Ecto neural progenitor cell (in vitro differentiated cells): ENCODE measurements at regions not wholly inside any gene's neighbourhood (a gene's known extent, or its start where the extent isn't known, plus 50 kb on each side); places are given as distances from the start of the nearest gene placed in this dataset.
"Not testable (repeated sequence)": the region's sequence is repeated elsewhere in the genome, so short reads cannot be mapped to it uniquely, and the experiment has no call there.

Experiments used
- DNase-seq: peaks from one replicate; pipeline ENCODE4 v3.0.0-alpha.2; 2018; ENCODE audit warnings: low spot score

DNA sequence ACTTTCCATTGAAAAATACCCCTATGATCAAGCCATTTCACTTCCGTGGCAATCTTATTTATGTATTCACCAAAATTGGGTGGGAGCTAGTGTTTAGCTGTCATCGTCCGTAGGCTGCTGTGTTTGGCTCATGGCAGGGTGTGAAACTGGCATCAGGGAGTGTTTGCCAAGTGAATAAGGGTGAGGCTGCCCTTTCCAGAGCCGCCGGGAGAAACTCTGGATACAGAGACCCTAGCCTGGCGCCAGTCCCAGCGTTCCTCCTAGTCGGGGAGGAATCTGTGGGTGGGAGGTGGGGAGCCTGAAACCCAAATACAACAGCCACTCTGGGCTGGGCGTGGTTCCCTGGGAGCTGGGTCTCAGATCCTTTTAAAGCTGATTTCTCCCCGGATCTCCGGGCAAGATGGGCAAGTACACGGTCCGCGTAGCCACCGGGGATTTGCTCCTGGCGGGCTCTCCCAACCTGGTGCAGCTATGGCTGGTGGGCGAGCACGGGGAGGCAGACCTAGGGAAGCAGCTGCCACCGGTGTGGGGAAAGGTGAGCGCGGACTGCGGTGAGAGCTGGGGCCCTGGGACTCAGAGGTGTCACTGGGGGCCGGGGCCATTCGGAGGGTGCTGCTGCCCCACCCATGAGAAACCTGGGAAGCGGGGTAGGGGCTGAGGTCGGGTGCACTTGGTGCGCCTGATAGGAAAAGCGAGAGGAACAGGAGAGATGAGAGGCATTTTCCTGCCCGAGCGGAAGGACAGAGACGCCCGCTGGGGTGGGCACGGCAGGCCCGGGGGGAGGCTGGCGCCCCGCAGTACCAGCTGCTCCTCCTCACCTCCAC, 62.1 kb upstream of the TEKT1 start:
- no peak for DNase-seq

DNA sequence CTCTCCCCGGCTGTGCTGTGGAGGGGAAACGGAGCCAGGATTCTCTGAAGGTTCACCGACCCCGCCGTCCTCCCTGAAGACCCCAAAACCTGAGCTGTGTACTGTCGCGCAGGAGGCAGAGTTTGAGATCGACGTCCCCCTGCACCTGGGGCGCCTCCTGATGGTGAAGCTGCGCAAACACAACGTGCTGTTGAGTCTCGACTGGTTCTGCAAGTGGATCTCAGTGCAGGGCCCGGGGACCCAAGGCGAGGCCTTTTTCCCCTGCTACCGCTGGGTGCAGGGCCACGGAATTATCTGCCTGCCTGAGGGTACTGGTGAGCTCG, 62.6 kb upstream of the TEKT1 start:
- DNase-seq: peak; percentile 79

DNA sequence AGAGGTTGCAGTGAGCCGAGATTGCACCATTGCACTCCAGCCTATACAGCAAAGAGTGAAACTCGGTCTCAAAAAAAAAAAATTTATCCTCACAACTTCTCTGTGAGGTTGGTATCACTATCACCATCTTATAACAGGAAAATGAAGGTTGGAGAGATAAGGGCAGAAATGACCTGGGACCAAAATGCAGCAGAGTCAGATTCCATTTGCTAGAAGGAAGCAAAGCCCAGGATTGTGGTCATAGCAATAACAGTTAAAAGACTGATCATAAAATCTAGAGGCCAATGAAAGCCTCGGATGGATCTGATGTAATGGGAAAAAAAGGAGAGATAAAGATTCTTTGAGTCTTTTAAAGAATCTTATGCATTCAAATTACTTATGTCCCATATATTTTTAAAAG, 69.6 kb upstream of the TEKT1 start:
- no peak for DNase-seq

DNA sequence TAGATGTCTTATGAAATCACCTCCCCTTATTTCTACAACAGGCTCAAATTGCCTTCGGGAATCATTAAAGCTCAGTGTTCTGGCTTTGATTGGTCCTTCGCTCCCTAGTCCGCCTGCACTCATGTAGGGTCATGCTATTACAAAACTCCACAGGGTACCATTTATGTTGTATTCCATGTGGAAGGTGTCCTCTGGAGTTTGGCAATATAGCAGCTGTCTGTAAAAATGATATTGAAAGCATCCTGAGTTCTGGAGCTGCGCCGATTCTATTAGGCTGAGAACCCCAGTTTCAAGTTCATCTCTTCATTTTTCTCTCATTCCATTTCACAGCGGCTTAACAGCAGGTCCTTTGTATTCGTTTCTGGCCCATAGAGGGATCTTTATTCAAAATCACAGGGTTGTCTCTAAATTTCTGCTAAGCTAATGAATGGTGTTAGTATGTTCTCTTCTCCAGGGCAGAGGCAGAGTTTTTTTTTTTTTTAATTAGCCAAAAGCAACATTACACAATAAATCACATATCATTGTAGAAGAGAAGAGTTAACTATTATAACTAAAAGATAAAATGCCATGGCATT, 71.9 kb upstream of the TEKT1 start:
- DNase-seq: no peak

DNA sequence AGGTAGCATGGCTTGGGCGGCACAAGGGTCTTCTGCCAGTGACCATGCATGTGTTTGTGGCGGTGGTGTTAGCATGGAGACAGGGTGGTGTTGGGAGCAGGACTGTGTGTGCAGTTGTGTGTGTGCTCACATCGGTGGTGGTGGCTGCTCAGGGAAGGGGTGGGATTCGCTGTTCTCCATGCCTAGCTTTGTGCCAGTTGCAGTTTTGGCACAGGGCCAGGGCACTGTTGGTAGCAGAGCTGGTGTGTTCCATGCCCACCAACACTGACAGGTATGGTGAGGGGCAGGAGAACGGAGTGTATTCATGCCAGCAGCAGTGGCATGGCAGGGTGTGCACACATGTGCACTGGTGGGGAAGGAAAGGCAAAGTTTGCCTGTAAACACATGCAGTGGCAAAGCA, 77.3 kb upstream of the TEKT1 start:
- DNase-seq: no peak

DNA sequence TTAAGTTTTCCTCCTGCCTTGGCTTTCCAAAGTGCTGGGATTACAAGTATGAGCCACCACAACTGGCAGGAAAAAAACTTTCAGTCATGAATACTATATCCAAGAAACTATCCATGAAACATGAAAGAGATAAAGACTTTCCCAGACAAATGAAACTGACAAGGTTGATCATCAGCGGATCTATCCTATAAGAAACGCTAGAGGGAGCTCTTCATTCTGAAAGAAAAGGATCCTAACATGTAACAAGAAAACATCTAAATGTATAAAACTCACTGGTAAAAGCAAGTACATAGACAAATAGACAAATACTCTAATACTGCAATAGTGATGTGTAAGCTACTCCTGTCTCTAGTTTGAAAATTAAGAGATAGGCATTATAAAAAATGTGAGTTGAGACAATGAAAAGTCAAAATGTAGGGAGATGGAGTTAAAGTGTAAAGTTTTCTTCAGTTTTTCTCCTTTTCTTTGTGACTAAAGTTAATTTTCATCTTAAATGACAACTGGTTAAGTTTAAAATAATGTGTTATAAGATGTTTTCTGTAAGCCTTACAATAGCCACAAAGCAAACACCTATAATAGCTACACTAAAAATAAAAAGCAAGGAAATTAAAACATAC, 79.6 kb upstream of the TEKT1 start:
- no peak for DNase-seq

DNA sequence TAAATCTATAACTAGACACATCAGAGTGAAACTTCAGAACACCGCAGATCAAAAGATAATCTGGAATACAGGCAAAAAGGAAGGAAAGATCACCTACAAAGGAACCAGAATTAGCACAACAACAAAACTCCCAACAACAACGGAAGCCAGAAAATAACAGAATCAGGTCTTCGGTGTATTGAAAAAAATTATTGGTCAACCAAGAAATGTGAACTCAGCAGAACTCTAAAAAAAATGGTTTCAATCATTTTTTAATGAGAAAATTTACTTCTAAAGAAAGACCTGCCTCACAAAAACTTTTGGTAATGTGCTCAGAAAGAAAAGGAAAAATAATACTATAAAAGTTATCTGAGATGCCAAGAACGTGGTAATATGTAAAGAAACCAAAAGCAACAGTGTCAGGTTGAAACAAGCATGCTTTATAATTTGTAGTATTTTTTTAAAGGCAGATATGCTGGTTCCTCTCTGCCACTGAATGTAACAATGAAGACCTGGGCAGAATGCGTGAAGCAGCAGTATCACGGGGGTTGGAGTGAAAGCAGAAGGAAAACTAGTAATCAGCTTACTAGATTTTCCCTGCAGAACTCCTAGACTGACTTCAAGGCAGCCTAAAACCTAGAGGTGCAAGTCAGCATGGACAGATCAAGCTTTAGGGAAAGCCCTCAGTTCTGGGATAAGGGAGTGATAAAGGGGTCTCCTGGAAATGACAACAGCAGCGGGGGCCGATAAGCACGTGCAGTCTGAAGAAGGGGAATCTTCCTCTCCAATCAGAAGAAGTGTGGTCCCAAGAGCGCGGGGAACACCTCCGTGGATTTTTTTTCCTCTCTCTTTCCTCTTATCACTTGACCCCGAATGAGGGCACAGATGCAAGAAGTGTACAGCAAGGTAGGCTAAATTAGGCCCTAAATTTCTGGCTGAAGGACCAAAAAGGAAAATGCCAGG, 80.9 kb upstream of the TEKT1 start:
- no peak for DNase-seq

DNA sequence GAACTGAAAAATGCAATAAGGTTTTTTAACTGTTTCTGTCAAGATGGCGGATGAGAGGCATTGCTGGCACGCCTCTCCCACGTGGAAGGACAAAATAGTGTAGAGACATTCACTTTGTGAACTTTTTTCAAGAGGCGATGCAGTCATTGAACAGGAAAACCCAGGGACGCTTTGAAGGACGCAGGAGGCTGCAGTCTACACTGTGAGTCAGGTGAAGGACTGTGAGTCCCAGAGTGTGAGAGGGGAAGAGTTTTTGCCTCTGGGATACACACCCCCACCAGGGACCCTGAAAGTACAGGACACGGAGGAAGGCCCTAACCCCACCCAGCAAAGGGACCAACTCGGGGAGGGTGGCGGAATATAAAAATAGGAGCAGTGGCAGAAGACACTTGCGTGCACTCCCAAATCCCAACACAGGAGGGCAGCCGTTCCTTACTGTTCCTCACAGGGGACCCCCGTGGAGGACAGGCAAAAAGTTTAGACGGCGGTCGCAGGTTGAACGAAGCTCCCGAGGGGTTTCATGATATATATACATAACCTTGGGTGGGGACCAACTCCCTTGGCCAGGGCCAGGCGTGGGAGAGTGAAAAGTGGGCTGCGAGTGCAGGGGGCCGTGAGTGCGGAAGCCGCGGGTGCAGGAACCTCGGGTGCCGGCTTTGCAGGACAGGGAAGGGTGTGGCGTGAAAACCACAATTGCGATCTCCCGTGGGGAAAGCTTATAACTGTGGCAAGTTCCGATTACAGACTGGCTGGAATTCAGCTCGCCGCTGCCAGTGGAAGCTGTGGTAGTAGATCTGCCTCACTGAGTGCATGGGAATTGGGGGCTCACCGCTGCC, 82.0 kb upstream of the ALOX12 start:
- peak; percentile 74 for DNase-seq

DNA sequence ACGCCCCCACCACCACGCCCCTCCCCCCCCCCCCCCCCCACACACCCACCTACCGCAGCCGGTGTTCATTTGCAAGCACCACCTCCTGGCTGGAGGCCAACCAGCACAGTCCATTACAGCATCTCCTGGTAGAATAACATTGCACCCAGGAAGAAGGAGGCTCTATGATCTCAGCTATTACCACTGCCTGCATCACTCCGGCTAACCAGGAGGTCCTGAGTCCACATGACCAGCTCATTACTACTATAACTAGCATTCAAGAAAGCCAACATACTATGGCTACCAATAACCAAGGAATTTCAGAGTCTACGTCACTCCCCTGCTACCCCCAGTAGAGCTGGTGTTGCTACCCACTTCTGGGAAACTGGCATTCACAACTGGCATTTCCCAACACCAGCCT, 81.1 kb upstream of the ALOX12 start:
- no peak for DNase-seq

DNA sequence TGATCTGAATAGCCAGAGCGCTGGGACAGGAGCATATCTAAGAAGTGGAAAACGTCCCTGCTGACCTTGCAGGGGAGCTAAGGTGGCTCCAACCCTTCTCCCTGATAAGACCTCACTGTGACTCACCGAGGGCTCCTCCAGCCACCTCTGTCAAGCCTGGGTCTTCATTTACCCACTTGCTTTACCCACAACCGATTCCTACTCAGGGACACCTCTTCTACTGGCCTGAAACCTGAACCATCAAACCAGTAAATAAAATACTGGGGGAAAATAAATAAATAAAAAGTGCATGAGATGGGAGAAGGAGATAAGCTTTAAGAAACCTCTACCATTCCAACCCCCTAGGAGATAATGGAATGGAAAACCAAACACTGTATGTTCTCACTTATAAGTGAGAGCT, 80.2 kb upstream of the ALOX12 start:
- no peak for DNase-seq

DNA sequence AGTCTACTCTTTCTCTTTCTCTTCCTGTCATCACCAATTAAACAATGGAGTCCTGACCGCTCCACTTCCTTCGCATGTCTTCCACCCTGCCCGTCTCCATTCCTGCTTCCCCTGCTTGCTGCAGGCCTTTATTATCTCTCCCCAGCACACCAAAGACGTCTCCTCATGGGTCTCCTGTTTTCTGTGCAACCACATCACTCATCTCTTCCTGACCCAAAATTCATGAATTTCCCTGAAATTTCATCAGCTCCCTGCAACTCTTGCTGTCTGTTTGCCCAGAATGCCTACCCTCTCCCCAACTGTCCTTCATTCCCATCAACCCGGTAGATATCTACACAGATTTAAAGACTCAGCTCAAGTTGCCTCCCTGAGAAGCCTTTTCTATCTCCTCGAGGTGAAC, 76.7 kb upstream of the ALOX12 start:
- no peak for DNase-seq

DNA sequence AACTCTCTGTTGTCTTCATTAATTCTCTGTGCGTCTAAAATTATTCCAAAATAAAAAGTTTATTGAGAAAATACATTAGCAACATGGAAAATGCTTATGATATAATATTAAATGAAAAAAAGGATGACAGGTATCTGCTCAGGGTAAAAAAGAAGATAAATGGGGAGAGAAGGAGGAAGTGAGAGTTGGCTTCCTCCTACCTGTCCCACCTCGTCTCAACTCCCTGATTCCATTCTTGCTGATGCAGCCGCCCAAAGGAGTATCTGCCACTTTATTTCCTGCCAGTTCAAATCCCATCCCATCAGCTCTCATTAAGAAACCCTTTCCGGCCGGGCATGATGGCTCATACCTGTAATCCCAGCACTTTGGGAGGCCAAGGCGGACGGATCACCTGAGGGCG, 72.5 kb upstream of the ALOX12 start:
- no peak for DNase-seq

DNA sequence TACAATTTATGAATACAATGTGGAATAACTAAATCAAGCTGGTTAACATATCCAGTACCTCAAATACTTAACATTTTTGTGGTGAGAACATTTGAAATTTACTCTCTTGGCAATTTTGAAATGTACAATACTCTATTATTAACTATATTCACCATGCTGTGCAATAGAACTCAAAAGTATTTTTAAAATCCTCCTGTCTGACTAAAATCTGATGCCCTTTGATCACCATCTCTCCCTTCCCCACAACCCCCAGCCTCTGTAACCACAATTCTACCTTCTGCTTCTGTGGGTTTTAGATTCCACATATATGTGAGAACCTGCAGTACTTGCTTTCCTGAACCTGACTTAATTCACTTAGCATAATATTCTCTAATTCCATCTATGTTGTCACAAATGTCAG, 71.6 kb upstream of the ALOX12 start:
- DNase-seq: no peak

DNA sequence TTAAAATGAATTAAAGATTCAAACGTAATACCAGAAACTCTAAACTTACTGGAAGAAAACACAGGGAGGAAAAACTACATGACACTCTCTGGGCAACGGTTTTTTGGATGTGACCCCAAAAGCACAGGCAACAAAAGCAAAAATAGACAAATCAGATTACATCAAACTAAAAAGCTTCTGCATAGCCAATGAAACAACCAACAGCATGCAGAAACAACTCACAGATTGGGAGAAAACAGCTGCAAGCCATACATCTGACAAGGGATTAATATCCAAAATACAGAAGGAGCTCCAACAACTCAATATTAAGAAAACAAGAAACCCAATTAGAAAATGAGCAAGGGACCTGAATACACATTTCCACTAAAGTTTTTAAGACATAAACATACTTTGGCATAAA, 69.2 kb upstream of the ALOX12 start:
- DNase-seq: no peak

DNA sequence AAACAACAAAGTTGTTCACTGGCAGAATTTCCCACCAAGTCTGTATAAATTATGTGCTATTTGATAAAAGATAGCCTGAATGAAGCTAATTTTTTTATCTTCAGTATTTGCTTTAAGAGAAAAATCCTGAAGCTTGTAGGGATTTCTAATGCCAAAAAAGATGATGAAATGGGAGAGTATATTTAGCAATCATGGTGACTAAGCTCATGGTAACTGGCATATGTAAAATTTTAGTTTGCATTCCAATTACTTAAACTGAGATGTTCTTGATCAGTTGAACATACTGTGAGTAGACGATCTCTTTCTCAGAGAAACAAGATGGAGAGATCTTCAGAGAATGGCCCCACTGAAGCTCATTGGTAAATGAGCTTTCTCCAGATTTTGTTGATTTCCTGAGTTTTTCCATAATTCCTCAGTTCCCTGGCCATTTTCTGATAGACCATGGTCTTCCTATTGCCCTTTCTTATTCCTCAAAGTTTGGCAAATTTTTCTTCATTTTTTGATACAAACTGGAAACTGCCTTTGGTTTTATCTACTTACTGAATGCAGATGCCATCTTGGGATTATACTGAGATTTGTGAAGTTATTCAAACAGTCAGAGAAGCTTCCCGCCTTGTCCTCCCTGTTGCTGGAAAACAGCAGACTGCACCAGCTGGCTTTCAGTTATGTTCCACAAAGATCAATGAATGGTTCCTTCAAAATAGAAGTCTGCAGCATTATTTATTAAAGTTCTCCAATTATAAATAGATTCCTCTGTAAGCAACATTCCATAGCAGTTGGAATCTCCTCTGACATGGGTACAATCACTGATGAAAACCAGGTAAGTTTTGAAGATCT, 68.3 kb upstream of the ALOX12 start:
- DNase-seq: no peak

DNA sequence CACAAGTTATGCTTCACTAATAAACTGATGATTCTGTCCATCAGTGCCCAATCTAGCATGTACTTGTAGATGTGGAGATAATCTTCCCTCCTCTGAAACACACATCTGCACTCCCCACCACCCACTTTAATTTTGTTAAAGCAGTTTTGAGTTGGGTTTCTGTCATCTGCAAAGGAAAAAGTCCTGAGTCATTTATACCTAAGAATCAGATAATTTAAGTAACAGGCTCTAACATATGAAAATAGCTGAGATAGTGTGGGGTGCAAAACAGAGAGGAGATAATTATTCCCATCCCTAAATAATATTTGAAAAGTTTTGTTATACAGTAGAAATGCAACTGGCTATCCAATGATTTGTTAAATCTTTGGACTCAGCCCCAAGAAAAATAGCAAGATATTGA, 67.7 kb upstream of the ALOX12 start:
- DNase-seq: no peak

DNA sequence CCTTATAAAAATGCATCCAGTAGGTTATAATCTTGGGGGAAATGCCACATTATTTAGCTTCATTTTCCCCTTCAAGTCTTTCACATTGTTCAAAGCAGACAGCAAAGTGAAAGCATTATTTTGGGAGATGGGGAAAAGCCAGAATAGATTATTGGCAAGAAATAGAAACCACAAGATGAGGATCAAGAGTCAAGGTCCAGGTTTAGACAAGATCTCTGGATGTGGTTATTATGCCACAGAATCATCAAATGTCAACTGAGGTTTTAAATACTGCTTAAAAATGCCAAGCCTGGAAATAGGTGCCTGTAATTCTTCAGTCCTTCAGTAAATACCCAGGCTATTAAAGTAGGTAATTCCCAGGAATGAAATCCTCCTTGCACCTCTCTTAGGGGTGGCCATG, 65.1 kb upstream of the ALOX12 start:
- DNase-seq: no peak

DNA sequence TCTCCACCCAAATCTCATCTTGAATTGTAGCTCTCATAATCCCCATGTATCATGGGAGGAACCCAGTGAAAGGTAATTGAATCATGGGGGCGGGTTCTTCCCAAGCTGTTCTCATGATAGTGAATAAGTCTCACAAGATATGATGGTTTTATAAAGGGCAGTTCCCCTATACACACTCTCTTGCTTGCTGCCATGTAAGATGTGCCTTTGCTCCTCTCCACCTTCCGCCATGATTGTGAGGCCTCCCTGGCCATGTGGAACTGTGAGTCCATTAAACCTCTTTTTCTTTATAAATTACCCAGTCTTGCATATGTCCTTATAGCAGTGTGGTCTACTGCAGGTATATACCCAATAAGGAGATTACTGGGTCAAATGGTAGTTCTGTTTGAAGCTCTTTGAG, 61.3 kb upstream of the ALOX12 start:
- DNase-seq: not testable (repeated sequence)

DNA sequence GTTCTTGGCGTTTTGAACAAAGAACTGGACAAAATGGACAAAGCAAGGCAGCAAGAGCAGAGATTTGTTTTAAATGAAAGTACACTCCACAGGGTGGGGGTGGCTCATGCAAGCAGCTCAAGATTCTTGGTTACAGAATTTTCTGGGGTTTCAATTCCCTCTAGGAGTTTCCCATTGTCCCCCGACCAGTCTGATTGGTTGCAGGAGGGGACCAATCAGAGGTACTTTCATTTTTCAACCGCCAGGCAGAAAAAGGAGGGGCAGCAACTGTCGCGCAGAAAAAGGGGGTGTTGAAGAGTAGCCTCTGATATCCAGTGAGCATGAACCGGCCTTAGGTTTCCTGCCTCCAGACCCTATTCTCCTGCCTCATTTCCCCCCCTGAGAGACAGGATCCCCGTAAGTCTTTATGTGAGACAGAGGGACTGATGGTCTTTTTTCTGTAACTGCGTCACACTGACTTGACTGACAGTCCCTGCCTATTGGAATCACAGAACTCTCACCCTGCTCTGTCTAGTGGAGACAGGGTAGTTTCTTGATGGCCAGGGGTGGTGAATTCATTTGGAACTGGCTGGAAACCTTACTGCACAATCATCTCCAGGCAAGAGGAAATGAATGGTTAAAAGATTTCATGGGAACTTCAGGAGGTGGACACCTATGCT, 59.4 kb upstream of the ALOX12 start:
- no peak for DNase-seq

DNA sequence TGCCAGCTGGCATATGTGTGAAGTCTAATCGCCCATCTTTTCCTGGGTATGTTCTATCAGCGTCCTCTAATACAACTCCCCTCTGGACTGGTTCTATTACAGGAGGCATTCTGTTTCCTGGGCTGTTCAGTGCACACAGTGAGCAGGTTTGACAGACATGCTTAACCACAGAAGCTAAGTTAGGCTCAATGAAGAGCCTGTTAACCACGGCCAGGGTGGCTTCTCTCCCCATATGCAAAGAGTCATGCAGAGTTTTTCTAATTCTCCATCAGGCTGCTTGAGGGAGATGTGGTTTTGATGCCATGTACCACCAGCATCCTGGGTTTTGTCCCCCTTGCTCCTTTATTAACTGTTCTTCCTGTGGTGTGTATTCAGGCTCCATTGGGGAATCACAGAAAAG, 57.2 kb upstream of the ALOX12 start:
- no peak for DNase-seq
